ENCODE measurements at regions not wholly inside any gene's neighbourhood (a gene's known extent, or its start where the extent isn't known, plus 50 kb on each side); places are given as distances from the start of the nearest gene placed in this dataset.

DNA sequence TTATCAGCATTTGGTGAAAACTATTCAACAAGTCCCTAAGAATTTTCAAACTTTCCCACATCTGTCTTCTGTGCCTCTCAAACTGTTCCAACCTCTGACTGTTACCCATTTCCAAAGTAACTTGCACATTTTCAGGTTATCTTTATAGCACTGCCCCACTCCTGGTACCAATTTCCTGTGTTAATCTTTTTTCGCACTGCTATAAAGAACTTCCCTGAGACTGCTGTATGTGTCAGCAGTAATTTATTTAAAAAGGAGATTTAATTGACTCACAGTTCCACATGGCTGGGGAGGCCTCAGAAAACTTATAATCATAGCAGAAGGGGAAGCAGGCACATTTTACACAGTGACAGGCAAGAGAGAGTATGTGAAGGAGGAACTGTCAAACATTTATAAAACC lies 310.9 kb upstream of the SLITRK3 start:
- Histone ChIP-seq H3K27ac (no peak overlapping the region), H3K27me3 (no peaks in the 10 kb centered on the region), H3K9me3 (no peaks in the 10 kb centered on the region), H3K4me3 (no peak overlapping the region), H3K36me3 (no peaks in the 10 kb centered on the region), H3K4me1 (peaks cover 0 to 13% (median 0%) of the 10 kb centered on the region in 3 donors)
- no peak for ATAC-seq
- TF ChIP-seq EP300 (IDR thresholded peaks at IDR 0.05) (no peak), POLR2A (IDR thresholded peaks at IDR 0.05) (no peak), POLR2AphosphoS5 (IDR thresholded peaks at IDR 0.05) (no peak)
- TF ChIP-seq, protein P1, sequence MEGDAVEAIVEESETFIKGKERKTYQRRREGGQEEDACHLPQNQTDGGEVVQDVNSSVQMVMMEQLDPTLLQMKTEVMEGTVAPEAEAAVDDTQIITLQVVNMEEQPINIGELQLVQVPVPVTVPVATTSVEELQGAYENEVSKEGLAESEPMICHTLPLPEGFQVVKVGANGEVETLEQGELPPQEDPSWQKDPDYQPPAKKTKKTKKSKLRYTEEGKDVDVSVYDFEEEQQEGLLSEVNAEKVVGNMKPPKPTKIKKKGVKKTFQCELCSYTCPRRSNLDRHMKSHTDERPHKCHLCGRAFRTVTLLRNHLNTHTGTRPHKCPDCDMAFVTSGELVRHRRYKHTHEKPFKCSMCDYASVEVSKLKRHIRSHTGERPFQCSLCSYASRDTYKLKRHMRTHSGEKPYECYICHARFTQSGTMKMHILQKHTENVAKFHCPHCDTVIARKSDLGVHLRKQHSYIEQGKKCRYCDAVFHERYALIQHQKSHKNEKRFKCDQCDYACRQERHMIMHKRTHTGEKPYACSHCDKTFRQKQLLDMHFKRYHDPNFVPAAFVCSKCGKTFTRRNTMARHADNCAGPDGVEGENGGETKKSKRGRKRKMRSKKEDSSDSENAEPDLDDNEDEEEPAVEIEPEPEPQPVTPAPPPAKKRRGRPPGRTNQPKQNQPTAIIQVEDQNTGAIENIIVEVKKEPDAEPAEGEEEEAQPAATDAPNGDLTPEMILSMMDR (IDR thresholded peaks at IDR 0.05): no peak
- 100% methylated on average over 1 of the region's 1 CpG; no CpG with 5 or more reads in 1 of the 2 donors for WGBS, 2 donors (ENCODE audit: low coverage in 1 of 2)

DNA sequence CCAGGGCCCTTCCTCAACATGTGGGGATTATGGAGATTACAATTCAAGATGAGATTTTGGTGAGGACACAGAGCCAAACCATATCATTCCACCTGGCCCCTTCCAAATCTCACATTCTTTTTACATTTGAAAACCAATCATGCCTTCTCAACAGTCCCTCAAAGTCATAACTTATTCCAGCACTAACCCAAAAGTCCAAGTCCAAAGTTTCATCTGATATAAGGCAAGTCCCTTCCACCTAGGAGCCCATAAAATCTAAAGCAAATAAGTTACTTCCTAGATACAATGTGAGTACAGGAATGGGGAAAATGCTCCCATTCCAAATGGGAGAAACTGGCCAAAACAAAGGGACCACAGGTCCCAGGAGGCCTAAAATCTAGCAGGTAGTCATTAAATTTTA lies 309.5 kb upstream of the SLITRK3 start:
- H3K4me1 ChIP-seq: peaks cover 0 to 13% (median 0%) of the 10 kb centered on the region in 3 donors
- H3K9me3 ChIP-seq: no peaks in the 10 kb centered on the region
- H3K27ac ChIP-seq: no peak overlapping the region
- no peak overlapping the region for H3K4me3 ChIP-seq
- TF ChIP-seq POLR2AphosphoS5 (IDR thresholded peaks at IDR 0.05): no peak
- no peak for TF ChIP-seq EP300 (IDR thresholded peaks at IDR 0.05)
- TF ChIP-seq, protein P1 (IDR thresholded peaks at IDR 0.05): no peak
- no peak for TF ChIP-seq POLR2A (IDR thresholded peaks at IDR 0.05)
- H3K36me3 ChIP-seq: no peaks in the 10 kb centered on the region
- ATAC-seq: no peak
- H3K27me3 ChIP-seq: no peaks in the 10 kb centered on the region

DNA sequence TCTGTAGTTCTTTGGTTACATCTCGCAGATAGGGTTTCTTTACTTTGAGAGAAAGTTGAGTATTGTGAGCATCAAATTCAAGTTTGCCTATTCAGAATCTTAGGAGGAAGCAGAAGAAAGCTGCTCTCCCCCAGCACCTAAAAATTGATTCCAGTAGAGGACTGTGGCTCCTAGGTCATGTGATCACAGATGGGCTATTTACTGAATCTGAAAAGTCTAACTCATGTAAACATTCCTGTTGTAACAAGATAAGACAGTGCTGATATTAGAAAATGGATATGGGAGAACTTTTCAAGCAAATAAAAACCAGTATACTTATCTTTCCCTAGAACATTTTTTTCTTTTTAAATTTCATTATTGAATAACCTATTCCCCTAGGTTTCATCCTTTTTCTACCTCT lies 308.4 kb upstream of the SLITRK3 start:
- no peaks in the 10 kb centered on the region for H3K27me3 ChIP-seq
- peaks cover 0 to 13% (median 0%) of the 10 kb centered on the region in 3 donors for H3K4me1 ChIP-seq
- no peaks in the 10 kb centered on the region for H3K9me3 ChIP-seq
- WGBS, 2 donors (ENCODE audit: low coverage in 1 of 2): 91 to 100% methylated on average over 1 of the region's 1 CpG
- H3K4me3 ChIP-seq: no peak overlapping the region
- ATAC-seq: no peak
- H3K36me3 ChIP-seq: no peaks in the 10 kb centered on the region
- no peak overlapping the region for H3K27ac ChIP-seq
- TF ChIP-seq POLR2AphosphoS5 (IDR thresholded peaks at IDR 0.05) (no peak), EP300 (IDR thresholded peaks at IDR 0.05) (no peak), POLR2A (IDR thresholded peaks at IDR 0.05) (no peak)
- TF ChIP-seq, protein P1 (IDR thresholded peaks at IDR 0.05): no peak

DNA sequence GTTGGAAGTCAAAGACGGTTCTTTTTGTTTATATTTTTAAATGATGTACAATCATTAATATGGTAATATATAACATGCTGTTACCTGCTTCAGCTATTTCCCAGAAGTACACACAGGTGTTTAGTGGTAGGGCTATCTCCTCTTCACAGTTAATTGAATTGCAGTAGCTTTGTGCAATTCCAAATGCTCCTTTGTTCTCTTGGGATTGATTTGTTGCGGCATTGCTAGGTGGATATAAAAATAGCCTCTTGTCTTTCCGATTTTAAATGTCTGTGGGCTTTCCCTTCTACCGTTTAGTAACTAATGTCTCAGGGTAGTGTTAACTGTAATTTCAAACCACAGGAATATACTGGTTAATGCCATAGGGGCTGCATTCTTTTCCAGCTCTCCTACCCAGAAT lies 307.6 kb upstream of the SLITRK3 start:
- Histone ChIP-seq H3K9me3 (no peaks in the 10 kb centered on the region), H3K4me3 (no peak overlapping the region), H3K36me3 (no peaks in the 10 kb centered on the region), H3K4me1 (peaks cover 0 to 13% (median 0%) of the 10 kb centered on the region in 3 donors), H3K27ac (no peak overlapping the region), H3K27me3 (no peaks in the 10 kb centered on the region)
- TF ChIP-seq POLR2A (IDR thresholded peaks at IDR 0.05) (no peak), POLR2AphosphoS5 (IDR thresholded peaks at IDR 0.05) (no peak), EP300 (IDR thresholded peaks at IDR 0.05) (no peak)
- TF ChIP-seq, protein P1 (IDR thresholded peaks at IDR 0.05): no peak
- WGBS, 2 donors (ENCODE audit: low coverage in 1 of 2): 83 to 89% methylated on average over 3 to 4 of the region's 4 CpGs
- no peak for ATAC-seq

DNA sequence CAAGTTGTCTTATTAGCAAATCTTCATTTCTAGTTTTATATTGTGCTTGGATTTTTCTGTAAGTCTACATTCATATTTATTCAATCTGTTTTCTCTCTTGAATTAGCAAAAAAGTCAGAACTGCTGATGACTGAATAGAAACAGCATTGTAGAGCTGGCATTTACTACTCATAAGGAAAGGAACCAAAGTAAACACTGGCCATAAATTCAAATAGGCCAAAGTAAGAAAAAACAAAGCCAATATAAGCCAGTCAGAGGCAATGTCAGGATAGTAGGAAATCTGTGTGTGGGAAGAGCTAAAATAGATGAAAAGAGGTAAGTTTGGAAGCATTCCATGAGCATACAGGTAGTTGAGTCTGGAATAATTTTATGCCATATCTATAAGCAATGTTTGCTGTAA lies 307.2 kb upstream of the SLITRK3 start:
- Histone ChIP-seq H3K9me3 (no peaks in the 10 kb centered on the region), H3K4me3 (no peak overlapping the region), H3K36me3 (no peaks in the 10 kb centered on the region), H3K27me3 (no peaks in the 10 kb centered on the region), H3K27ac (no peak overlapping the region), H3K4me1 (peaks cover 0 to 13% (median 0%) of the 10 kb centered on the region in 3 donors)
- no peak for ATAC-seq
- TF ChIP-seq EP300 (IDR thresholded peaks at IDR 0.05): no peak
- TF ChIP-seq, protein P1 (IDR thresholded peaks at IDR 0.05): no peak
- TF ChIP-seq POLR2AphosphoS5 (IDR thresholded peaks at IDR 0.05): no peak
- no peak for TF ChIP-seq POLR2A (IDR thresholded peaks at IDR 0.05)

Data from gastroesophageal sphincter (tissue), 4 donors.